ENCODE measurements at regions not wholly inside any gene's neighbourhood (a gene's known extent, or its start where the extent isn't known, plus 50 kb on each side); places are given as distances from the start of the nearest gene placed in this dataset.

DNA sequence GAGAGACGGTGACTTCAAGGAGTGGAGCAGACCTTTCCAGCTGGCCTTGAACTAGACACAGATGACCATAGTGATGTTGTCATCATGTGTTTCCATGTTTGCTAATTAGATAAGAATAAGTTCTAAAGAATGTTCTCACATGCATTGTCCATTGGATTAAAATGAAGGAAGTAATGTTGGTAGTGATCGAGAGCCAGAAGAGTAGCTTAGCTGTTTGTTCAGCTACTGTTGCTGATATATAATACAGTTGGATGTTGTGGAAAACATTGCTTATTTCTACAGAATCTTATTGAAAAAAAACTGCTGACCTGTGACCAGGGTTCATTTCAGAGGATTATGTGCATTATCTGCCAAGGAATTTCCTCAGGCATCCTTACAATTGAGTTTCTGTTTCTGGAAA is 249.1 kb upstream of the POGK start:
- no peak overlapping the region for H3K27ac ChIP-seq (ENCODE audit: insufficient read length, low read depth, low read length)
- no peak overlapping the region for H3K18ac ChIP-seq (ENCODE audit: insufficient read length, low read depth, low read length)
- no peak overlapping the region for H3K4ac ChIP-seq (ENCODE audit: low read depth, low read length)
- no peaks in the 10 kb centered on the region; the same call in 1 of the 2 replicates for H3K27me3 Mint-ChIP-seq (ENCODE audit: low read depth)
- H3K23me2 ChIP-seq (ENCODE audit: insufficient read length, low read depth, low read length, poor library complexity, severe bottlenecking): no peaks in the 10 kb centered on the region
- H3K23ac ChIP-seq (ENCODE audit: insufficient read length, low read depth, low read length): no peak overlapping the region
- no peak overlapping the region for H2AFZ ChIP-seq (ENCODE audit: low read length)
- no peak overlapping the region for H4K91ac ChIP-seq (ENCODE audit: insufficient read length, low read depth, low read length)
- TF ChIP-seq, protein P1, sequence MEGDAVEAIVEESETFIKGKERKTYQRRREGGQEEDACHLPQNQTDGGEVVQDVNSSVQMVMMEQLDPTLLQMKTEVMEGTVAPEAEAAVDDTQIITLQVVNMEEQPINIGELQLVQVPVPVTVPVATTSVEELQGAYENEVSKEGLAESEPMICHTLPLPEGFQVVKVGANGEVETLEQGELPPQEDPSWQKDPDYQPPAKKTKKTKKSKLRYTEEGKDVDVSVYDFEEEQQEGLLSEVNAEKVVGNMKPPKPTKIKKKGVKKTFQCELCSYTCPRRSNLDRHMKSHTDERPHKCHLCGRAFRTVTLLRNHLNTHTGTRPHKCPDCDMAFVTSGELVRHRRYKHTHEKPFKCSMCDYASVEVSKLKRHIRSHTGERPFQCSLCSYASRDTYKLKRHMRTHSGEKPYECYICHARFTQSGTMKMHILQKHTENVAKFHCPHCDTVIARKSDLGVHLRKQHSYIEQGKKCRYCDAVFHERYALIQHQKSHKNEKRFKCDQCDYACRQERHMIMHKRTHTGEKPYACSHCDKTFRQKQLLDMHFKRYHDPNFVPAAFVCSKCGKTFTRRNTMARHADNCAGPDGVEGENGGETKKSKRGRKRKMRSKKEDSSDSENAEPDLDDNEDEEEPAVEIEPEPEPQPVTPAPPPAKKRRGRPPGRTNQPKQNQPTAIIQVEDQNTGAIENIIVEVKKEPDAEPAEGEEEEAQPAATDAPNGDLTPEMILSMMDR (conservative IDR thresholded peaks at IDR 0.05): no peak
- no CpG with 5 or more reads among the region's 2 CpGs for WGBS (ENCODE audit: extremely low coverage, insufficient read length, low lambda C conversion rate)
- H3K4me1 Mint-ChIP-seq: no peaks in the 10 kb centered on the region
- H3K9me3 ChIP-seq (ENCODE audit: control insufficient read depth, low read depth, low read length): no peaks in the 10 kb centered on the region
- no peak overlapping the region for H3K56ac ChIP-seq (ENCODE audit: insufficient read length, low read depth, low read length)
- no peaks in the 10 kb centered on the region for H3K79me1 ChIP-seq (ENCODE audit: insufficient read depth, low read depth, low read length, poor library complexity, severe bottlenecking)
- H3K27ac Mint-ChIP-seq: no peak overlapping the region
- no peak overlapping the region for H3T11ph ChIP-seq (ENCODE audit: low read length)
- H3K27me3 ChIP-seq (ENCODE audit: insufficient read depth, low read length): no peaks in the 10 kb centered on the region
- H3K79me2 ChIP-seq (ENCODE audit: insufficient read depth, low read length): no peaks in the 10 kb centered on the region
- H3K9ac ChIP-seq (ENCODE audit: extremely low read depth, insufficient read length, low read length): no peak overlapping the region
- no peaks in the 10 kb centered on the region; a peak in 1 of 7 replicates for H3K36me3 Mint-ChIP-seq (ENCODE audit: insufficient read depth in 1 of 3, low read depth in 3 of 3)
- H3K4me2 ChIP-seq (ENCODE audit: insufficient read depth, insufficient read length, low read length): no peak overlapping the region
- DNase-seq: no peak
- H3K9me3 Mint-ChIP-seq: no peaks in the 10 kb centered on the region
- no peak overlapping the region for H2BK120ac ChIP-seq (ENCODE audit: low read depth, low read length, poor library complexity, severe bottlenecking)
- no peaks in the 10 kb centered on the region for H3K4me1 ChIP-seq (ENCODE audit: insufficient read depth, low read length)
- H3K14ac ChIP-seq (ENCODE audit: insufficient read depth, low read length): no peak overlapping the region
- H2BK15ac ChIP-seq (ENCODE audit: low read depth, low read length): no peak overlapping the region
- no peak overlapping the region for H4K8ac ChIP-seq (replicated peaks; ENCODE audit: insufficient read length, low read depth, low read length)
- H2BK20ac ChIP-seq (ENCODE audit: low read depth, low read length, poor library complexity, severe bottlenecking): no peak overlapping the region
- no peak overlapping the region for H2BK12ac ChIP-seq (ENCODE audit: insufficient read length, low read depth, low read length)
- no peak overlapping the region for H4K5ac ChIP-seq (ENCODE audit: insufficient read length, low read depth, low read length)
- no peak overlapping the region for H2AK5ac ChIP-seq (ENCODE audit: insufficient read length, low read length)
- H4K20me1 ChIP-seq (ENCODE audit: control insufficient read depth, insufficient read depth, insufficient read length): no peaks in the 10 kb centered on the region
- H2BK5ac ChIP-seq (ENCODE audit: insufficient read length, low read length): no peak overlapping the region
- no peak overlapping the region for H3K4me3 Mint-ChIP-seq

All from H9 (cell line).